ENCODE measurements at regions not wholly inside any gene's neighbourhood (a gene's known extent, or its start where the extent isn't known, plus 50 kb on each side); places are given as distances from the start of the nearest gene placed in this dataset.
"Not testable (repeated sequence)": the region's sequence is repeated elsewhere in the genome, so short reads cannot be mapped to it uniquely, and the experiment has no call there.

DNA sequence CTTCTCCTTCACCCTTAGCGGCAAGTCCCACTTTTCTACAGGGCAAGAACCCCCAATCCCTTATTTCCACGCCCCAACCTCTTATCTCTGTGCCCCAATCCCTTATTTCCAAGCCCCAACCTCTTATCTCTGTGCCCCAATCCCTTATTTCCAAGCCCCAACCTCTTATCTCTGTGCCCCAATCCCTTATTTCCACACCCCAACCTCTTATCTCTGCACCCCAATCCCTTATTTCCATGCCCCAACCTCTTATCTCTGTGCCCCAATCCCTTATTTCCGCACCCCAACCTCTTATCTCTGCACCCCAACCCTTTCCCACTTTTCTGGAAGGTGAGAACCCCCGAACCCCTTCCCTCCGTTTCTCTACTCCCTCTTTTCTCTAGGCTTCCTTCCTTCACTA lies 116.1 kb upstream of the GJE1 start:
- DNase-seq: not testable (repeated sequence)

DNA sequence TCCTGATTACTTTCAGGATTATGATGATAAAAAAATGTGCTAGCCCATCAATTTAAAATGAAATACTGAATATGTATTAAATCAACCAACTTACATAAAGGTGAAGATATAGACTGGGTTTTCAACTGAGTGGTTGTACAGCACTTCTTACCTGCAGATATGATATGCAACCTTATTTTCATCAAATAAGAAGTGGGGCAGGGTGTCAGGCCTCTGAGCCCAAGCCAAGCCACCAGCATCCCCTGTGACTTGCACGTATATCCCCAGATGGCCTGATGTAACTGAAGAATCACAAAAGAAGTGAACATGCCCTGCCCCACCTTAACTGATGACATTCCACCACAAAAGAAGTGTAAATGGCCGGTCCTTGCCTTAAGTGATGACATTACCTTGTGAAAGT lies 117.3 kb upstream of the GJE1 start:
- not testable (repeated sequence) for DNase-seq

DNA sequence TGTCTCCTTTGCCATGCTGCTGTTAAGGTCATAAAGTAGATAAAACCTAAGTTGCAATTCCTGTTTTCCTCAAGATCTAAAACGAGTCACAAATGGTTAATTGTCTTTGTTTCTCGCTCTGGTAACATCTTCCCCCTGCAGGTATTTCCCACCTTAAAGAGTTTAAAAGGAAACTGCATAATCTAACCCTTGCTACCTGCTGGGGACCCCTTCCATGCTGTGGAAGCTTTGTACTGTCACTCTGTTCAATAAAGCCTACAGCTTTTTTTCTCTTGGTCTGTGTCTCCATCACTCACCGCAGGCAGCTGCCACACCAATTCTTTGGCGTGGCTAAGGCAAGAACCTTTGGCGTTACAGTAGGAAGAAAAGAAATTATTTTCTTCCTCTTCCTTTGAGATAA lies 117.7 kb upstream of the GJE1 start:
- no peak for DNase-seq

DNA sequence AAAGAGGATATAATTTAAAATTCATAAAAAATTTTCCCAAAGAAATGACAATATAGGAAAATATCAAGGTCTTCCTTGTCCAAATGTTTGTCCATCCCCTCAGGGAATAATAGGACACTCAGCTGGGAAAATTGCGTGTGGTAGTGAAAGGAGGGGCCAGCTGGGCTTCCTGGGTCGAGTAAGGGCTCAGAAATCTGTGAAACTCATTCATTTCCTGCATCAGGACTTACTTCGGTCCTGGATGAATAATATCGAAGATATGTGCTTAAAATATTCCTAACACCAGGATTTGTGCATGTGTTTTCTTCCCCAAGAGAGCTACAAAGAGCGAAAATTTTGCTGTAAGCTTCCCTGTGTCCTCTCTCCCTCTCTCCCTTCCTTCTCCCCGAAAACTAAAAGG lies 118.2 kb upstream of the GJE1 start:
- no peak for DNase-seq

DNA sequence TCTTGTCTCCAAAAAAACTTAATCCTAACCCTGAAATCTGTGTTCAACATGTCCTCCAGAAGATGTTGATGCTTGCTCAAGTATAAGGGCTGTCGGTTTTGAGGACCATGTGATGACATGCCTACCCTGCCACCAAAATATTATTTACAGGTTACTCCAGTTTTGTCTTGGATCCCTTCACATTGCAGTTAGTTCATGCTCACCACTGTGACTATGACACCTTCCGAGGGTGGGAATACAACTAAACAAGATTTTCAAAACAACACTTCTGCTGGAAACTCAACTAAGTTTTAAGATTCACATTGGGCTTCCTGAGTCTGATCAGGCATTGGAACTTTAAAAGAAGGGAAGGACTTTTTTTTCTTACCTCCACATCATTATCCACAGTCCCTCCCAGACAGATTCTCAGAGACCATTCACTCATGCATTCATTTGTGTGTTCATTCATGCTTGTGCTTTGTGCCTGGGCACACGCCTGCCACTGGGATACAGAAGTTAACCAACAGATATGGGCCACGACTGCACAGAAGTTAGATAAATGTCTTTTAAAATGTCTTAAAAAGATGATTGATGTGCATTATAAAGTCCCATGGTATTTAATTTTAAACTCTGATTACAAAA lies 118.7 kb upstream of the GJE1 start:
- no peak for DNase-seq

DNA sequence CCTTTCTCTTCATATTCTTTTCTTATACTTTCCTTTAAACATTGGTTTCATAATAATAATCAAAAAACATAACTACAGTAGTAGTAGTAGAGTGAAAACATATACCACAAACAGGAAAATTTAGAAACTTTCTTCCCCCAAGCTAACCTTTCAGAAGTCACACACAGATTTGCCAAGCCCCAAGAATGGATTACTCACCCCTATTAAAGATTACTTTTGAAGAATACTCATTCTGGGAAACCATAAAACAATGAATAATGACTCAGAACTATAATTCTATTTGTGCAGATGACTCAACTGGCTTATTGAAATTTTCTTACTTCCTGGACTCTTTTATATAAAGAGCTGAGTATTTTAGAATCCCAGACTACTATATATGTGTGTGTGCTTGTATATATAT lies 119.4 kb upstream of the GJE1 start:
- DNase-seq: no peak

DNA sequence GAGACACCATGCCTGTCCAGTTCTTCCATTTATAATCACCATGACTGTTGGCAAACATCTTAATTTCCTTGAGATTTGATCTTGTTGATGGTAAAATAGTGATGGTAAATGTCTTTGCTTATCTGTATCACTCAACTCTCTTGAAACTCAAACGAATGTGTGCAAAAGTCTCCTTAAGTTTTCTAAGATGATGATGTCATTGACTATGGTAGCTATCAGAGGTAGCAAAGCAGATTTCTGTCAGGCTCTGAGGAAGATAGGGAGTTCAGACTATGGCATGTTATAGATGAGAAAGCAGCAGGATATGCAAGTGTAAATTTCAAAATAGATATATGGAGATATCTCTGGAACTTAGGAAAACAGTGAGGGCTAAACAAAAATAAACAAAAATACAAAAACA lies 121.0 kb upstream of the GJE1 start:
- DNase-seq: no peak

DNA sequence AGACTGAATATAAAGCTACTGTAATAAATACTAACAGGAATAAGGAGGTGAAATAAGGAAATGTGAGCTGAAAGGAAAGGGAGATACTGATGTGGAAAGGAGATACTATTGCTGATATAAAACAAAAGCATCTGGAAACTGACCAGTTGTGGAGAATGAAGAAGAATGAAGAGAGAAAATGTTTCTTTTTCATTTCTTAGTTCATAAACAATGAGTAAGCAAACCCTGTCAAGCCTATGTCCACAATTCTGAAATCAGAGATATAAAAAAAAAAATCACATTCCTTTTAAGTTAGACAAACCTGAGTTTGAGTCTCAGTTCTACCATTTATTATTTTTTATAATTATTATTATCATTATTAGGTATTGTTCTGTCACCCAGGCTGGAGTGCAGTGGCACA lies 121.6 kb upstream of the GJE1 start:
- no peak for DNase-seq

DNA sequence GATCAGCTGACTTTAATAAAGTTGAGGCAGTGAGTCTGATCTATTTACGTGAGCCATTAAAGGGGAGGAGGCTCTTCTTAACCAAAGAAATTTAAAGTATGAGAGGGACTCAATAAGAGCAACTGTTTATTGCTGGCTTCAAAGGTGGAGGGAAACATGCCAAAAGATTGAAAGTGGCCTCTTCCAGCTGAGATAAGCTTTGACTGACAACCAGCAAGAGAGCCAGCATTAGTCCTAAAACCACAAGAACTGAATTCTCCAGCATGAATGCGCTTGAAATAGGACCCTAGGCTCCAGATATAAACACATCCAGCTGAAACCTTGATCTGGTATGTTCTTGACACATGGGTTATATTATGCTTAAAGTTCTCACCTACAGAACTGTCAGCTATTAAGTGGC lies 123.1 kb upstream of the GJE1 start:
- no peak for DNase-seq

DNA sequence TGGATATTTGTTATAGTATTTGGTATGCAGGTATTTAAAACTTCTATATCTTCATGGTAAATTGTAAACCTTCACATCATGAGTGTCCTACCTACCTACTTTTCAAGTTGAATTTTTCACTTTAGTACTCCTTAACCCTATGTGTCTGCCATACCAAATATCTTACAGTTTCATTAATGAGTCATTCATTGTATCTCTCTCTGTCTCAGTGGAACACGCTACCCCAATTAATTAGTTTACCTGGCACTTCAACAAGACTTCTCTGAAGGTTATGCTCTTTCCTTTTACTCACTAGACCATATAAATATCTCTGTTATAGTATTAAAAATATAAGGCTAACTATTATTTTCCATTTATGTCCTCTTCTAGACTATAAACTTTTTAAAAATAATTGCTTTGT lies 123.9 kb upstream of the GJE1 start:
- DNase-seq: no peak

DNA sequence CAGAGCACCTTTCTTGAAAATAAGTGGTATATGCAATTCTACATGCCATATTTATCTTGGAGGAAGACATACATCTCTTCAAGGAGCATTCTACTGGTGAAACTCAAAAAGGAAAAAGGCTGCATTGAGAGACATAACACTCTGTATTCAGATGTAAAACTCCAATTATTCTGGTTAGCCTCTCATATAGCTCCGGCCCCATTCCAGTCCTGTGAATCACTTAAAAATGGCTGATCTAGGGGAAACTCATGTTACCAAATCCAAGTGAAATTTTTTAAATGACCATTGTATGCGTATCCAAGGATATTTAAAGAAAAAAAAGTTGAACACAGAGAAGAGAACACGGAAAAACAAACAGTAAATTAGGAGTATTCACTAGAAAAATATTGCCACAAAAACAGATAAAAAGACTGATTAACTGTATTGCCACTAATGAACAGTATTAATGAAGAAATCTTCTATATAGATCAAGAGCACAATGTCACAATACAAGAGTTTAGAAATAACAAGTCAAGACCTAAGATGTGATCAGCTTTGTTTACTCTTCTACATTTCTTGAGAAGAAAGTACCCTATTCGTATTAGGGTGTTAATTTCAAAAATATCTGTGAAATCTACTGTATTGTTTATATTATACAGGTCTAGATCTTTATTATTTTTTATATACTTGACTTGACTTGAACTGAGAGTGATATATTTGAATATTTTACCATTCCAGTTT lies 124.5 kb upstream of the GJE1 start:
- DNase-seq: no peak

DNA sequence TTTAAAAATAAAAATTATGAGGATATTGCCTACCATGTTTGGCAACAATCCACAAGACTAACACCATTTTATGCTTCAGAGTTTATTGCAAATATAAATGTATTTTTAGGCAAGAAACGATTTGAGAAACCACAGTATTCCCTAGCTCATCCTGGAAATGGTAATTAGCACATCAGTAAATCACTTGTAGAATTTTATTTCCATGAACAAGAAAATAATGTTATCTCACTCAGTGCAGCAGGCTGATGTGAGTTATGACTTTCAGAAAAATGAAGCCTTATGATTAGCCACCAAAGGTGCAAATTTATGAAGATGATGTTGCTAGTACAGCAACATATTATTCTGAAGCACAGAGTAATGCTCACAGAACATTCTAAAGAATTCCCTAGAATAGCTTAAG lies 127.7 kb upstream of the GJE1 start:
- no peak for DNase-seq

DNA sequence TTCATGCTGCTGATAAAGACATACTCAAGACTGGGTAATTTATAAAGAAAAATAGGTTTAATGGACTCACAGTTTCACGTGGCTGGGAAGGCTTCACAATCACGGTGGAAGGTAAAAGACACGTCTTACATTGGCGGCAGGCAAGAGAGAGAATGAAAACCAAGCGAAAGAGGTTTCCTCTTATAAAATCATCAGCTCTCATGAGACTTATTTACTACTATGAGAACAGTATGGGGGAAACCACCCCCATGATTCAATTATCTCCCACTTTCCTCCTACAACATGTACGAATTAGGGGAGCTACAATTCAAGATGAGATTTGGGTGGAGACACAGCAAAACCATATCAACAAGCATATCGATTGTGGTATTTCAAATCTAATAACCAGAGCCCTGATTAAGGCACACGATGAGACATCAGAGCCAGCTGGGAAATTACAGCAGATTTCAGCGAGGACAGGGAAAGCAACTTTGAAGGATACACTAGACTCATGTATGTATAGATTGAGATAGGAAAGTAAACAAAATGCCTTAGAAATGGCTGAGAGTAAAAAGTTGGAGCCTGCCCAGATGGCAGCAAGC lies 129.8 kb upstream of the GJE1 start:
- DNase-seq: no peak

DNA sequence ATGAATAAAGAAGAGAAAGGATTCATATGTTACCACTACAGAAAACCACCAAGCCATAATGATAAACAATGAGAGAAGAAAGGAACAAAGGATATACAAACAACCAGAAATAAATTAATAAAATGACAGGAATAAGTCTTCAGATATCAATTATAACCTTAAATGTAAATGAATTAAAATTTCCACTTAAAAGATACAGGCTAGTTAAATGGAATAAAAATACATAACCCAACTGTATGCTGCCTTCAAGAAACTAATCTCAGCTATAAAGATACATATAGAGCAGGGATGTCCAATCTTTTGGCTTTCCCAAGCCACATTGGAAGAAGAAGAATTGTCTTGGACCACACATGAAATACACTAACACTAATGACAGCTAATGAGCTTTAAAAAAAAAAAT lies 135.9 kb upstream of the GJE1 start:
- no peak for DNase-seq

DNA sequence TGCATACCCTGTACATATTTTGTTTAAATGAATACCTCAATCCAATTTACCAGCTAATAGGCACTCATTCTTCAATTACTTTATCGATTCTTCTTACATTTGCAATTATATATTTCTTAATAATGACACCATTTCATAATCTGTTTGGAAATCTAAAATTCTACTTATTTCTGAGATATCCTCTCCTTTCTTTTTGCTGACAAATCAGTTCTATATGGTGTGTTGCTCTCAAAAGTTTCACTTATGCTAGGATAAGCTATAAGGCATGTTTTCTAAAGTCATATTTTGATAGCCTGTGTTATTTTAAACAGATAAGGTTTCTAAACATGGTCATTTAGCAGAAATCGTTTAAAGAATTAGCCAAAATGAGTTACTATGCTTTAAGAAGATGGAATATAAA lies 140.6 kb upstream of the GJE1 start:
- DNase-seq: no peak

DNA sequence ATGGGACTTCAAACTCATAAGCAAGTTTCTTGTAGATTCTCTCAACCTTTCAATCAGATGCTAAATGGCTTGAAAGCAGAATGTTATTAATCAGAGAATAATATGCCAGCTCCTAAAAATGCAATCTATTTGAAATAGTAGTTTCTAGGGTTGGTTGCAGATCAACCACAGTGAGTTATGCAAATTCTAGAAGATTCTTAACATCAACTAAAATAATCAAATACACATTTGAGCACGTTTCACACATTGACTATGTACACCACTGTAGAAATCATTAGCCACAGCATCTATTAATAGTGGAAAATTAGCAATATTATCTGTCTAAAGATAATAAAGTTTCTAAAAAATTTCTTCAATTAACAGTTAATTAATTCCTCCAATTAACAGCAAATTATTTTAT lies 141.9 kb upstream of the GJE1 start:
- no peak for DNase-seq

DNA sequence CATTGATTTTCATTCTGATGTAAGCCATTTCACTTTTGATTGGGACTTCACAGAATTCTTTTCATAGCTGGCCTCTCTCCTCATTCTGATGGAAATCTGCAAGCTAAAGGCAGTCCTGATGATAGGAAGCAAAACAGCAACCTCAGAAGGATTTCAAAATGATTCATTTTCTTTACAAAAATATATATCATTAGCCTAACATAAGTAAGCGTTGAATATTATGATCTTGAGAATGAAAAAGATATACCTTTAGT lies 143.1 kb upstream of the GJE1 start:
- DNase-seq: no peak

DNA sequence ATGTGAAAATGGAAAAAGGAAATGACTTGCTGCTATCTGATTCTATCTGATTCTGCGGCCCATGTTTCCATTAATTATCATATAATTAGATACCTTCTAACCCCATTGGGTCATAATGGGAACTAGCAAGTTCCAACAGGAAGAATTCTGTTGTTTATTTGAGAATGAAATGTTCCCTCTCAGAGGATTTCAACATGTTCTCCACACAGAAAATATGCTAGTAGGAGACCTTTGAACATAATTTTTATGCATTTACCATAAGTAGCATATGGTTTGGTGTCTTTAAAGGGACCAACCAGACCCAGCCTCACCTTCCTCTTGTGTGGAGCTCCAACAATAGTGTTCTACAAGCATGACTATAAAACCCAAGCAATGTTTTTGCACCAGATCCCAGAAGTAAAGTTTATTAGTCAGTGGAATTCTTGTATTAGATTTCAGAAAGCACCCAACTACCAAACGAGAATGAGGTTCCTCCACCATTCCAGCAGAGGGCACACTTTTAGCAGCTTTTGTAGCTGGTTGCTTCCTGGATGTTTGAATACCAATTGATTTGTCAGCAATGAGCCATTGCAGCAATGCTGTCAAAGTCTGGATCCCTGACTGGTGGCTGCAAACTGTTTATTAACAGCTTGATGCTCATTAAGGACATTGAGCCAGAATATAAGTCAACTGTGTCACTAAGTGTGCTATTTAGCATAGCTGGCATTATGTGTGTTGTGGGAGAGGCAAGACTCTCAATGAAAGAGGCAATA lies 143.6 kb upstream of the GJE1 start:
- DNase-seq: peak; percentile 29 to 33

DNA sequence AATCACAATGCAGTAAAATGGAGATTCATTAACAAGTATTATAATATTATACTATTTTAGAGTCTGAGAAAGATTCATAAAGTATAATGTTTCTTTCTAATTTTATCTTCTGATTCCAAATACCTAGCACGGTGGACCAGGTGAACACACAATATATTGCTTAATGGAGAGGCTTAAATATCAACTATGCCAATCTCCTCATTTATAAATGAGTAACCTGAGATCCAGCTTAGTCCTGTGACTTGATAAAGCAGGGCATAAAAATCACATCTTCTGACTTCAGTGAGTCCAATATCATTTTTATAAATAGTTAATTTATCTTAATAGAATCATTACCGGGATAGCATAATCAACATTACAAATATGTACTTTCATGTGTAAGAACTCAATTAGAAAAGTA lies 144.4 kb upstream of the GJE1 start:
- DNase-seq: no peak

DNA sequence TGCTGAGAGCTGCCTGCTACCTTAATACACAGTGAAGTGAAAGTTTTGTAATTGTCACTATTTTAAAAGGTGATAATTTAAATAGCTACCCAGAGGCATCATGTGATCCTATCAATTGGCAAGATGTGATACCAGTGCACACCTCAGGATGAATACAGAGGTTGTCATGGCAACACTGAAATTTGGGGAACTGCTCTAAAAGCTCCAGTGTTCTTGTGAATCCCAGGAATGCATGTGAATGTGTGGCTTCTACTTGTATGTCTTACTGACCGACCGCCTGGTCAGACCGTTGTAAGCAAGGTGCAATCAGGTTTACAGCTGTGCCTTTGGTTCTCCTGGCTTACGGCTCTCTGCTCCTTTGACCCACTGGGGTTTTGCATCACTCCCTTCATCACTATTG lies 146.3 kb upstream of the GJE1 start:
- DNase-seq: no peak

DNA sequence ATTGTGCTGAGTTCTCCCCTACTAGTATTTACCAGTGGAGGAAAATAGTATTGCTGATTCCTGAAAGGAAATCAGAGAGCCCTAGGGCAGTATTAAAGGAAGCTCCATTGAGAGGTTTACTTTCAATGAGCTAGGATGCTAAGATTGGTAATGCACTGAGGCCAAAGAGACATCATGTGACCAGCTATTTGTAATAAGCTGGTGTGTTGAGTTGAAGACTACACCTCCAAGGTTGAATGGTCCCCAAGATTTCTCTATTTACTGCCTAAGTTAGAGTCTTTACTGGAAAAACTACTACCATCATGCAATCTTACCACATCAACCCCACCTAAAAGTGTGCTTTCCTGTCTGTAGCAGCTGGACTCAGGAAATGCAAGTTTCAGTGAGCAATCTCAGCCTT lies 151.5 kb upstream of the GJE1 start:
- DNase-seq: no peak

DNA sequence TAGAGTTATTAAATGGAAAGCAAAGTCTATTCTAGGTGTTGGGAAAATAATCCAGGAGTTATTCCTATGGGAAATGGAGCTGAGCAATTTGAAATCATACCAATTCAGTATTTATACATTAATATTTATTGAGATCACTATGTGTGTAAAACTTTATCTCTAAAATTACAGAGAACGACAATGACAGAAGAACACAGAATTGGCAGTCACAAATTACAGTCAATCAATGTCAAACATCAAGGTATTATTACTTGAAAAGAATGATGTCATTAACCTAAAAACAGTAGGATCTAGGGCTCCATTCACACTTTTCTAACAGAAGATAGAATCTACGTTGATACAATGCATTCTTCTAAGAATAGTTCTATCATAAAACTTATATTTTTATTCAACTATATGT lies 154.9 kb upstream of the GJE1 start:
- DNase-seq: no peak

DNA sequence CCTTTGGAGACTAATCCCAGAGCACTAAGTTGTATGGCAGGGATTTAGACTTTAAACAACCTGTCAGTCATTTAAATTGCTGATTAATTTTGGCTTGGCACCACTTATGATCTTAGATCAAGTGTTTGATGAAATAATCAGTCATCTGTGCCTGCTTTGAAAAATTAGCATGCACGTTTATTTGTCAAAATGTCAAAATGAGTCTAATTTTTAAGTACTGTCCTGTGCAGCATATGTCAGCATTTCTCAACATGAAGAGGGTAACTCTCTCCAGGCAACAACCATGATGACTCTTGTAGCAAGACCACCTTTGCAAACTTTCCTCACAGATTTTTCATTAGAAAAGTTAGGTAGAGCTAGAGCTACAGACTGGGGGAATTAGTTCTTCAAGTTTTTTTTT lies 155.7 kb upstream of the GJE1 start:
- no peak for DNase-seq

DNA sequence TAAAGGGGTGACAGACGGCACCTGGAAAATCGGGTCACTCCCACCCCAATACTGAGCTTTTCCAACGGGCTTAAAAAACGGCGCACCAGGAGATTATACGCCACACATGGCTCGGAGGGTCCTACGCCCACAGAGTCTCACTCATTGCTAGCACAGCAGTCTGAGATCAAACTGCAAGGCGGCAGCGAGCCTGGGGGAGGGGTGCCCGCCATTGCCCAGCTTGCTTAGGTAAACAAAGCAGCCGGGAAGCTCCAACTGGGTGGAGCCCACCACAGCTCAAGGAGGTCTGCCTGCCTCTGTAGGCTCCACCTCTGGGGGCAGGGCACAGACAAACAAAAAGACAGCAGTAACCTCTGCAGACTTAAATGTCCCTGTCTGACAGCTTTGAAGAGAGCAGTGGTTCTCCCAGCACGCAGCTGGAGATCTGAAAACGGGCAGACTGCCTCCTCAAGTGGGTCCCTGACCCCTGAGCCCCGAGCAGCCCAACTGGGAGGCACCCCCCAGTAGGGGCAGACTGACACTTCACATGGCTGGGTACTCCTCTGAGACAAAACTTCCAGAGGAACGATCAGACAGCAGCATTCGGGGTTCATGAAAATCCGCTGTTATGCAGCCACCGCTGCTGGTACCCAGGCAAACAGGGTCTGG lies 162.8 kb upstream of the GJE1 start:
- DNase-seq: not testable (repeated sequence)

Measured in activated T-cell treated with anti-CD3 and anti-CD28 coated beads, Interleukin-2, amount 50 U/mL, for 48 hours (primary cell).